ENCODE measurements at regions not wholly inside any gene's neighbourhood (a gene's known extent, or its start where the extent isn't known, plus 50 kb on each side); places are given as distances from the start of the nearest gene placed in this dataset.

DNA sequence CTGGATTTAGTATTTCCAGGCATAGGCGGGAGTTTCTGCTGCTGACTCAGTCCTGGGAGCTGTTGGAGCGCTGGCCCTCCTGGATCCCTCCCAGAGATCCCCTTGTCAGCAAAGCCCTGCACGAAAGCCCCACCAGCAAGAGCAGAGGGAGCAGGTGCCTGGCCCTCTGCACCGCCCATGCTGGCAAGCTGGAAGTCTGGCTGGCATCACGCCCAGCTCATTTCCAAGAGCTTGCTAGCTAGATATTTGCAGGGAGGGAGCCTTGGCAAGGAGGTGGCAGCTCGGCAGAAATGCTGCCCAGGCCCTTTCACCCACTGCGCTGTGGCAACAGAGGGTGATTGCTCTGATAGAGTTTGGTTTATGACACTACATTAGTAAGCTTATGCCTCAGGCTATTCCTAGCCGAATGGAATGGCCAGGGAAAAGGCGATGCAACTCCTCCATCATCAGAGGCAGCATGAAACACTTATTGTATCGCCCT, 193.9 kb downstream of the EMP1 start:
- no peak for TF ChIP-seq POLR2A (IDR thresholded peaks at IDR 0.05; ENCODE audit: low read length)
- no peak for TF ChIP-seq GATA1 (IDR thresholded peaks at IDR 0.05; ENCODE audit: low read depth, low read length)

All from erythroblast (primary cell).